ENCODE measurements at regions not wholly inside any gene's neighbourhood (a gene's known extent, or its start where the extent isn't known, plus 50 kb on each side); places are given as distances from the start of the nearest gene placed in this dataset.
"Not testable (repeated sequence)": the region's sequence is repeated elsewhere in the genome, so short reads cannot be mapped to it uniquely, and the experiment has no call there.

- TF ChIP-seq TAF1 (IDR thresholded peaks at IDR 0.05; ENCODE audit: low read depth) = no peak
- TF ChIP-seq CTCF (IDR thresholded peaks at IDR 0.05; ENCODE audit: poor library complexity, severe bottlenecking) = no peak
- TF ChIP-seq EP300 (conservative IDR thresholded peaks at IDR 0.05; ENCODE audit: poor library complexity, severe bottlenecking) = no peak
- no peak for TF ChIP-seq POLR2AphosphoS5 (IDR thresholded peaks at IDR 0.05)
- TF ChIP-seq MXI1 (conservative IDR thresholded peaks at IDR 0.05; ENCODE audit: poor library complexity, severe bottlenecking) = no peak
- TF ChIP-seq REST (IDR thresholded peaks at IDR 0.05; ENCODE audit: borderline replicate concordance) = no peak
- no peak for TF ChIP-seq EZH2 (IDR thresholded peaks at IDR 0.05; ENCODE audit: borderline replicate concordance, insufficient read depth, low read length, poor library complexity, severe bottlenecking)
- no peak for TF ChIP-seq SMC3 (conservative IDR thresholded peaks at IDR 0.05; ENCODE audit: poor library complexity)
- TF ChIP-seq RAD21 (conservative IDR thresholded peaks at IDR 0.05) = no peak
- H3K79me2 ChIP-seq (replicated peaks; ENCODE audit: insufficient read depth, low read length) = no peaks in the 10 kb centered on the region
- H3K9ac ChIP-seq (ENCODE audit: low read length) = no peak overlapping the region
- H3K36me3 ChIP-seq (ENCODE audit: insufficient read depth, low read length) = no peaks in the 10 kb centered on the region
- no peaks in the 10 kb centered on the region for H3K27me3 ChIP-seq (ENCODE audit: insufficient read depth, low read depth, low read length)
- no peak overlapping the region for H3K27ac ChIP-seq (ENCODE audit: low read length)
- no peaks in the 10 kb centered on the region for H3K9me3 ChIP-seq (ENCODE audit: low read length)
- H3K9me2 ChIP-seq (ENCODE audit: insufficient read depth, low read length) = no peaks in the 10 kb centered on the region
- H4K20me1 ChIP-seq (ENCODE audit: insufficient read depth) = no peaks in the 10 kb centered on the region
- H3F3A ChIP-seq (ENCODE audit: insufficient read depth, low read length, poor library complexity, severe bottlenecking) = no peaks in the 10 kb centered on the region
- H3K4me2 ChIP-seq (ENCODE audit: low read length) = no peak overlapping the region
- H3K4me3 ChIP-seq (ENCODE audit: low read length) = no peak overlapping the region
- no peak overlapping the region for H2AFZ ChIP-seq (ENCODE audit: low read depth, low read length)
Observed at GRCh38 chr2:58336416-58336815, 95.3 kb upstream of the FANCL start.

- H3K27me3 ChIP-seq (ENCODE audit: insufficient read depth, low read depth, low read length) = no peaks in the 10 kb centered on the region
- H3K27ac ChIP-seq (ENCODE audit: low read length) = peak overlapping the region; percentile 37
- H3K4me3 ChIP-seq (ENCODE audit: low read length) = peak overlapping the region; percentile 4
- H4K20me1 ChIP-seq (ENCODE audit: insufficient read depth) = no peaks in the 10 kb centered on the region
- H3K4me2 ChIP-seq (ENCODE audit: low read length) = peak overlapping the region; percentile 41
- no peaks in the 10 kb centered on the region for H3K36me3 ChIP-seq (ENCODE audit: insufficient read depth, low read length)
- peak; percentile 97 for TF ChIP-seq EP300 (conservative IDR thresholded peaks at IDR 0.05; ENCODE audit: poor library complexity, severe bottlenecking)
- peak; percentile 81 for TF ChIP-seq POLR2AphosphoS5 (IDR thresholded peaks at IDR 0.05)
- TF ChIP-seq REST (IDR thresholded peaks at IDR 0.05; ENCODE audit: borderline replicate concordance) = peak; percentile 59
- TF ChIP-seq SMC3 (conservative IDR thresholded peaks at IDR 0.05; ENCODE audit: poor library complexity) = no peak
- H3K79me2 ChIP-seq (replicated peaks; ENCODE audit: insufficient read depth, low read length) = no peaks in the 10 kb centered on the region
- H2AFZ ChIP-seq (ENCODE audit: low read depth, low read length) = no peak overlapping the region
- H3K9me2 ChIP-seq (ENCODE audit: insufficient read depth, low read length) = no peaks in the 10 kb centered on the region
- no peaks in the 10 kb centered on the region for H3K9me3 ChIP-seq (ENCODE audit: low read length)
- H3F3A ChIP-seq (ENCODE audit: insufficient read depth, low read length, poor library complexity, severe bottlenecking) = no peaks in the 10 kb centered on the region
- H3K9ac ChIP-seq (ENCODE audit: low read length) = no peak overlapping the region
Observed at GRCh38 chr2:58334414-58334813, 93.3 kb upstream of the FANCL start.

- H3K4me3 ChIP-seq (ENCODE audit: low read length); H3K79me2 ChIP-seq (replicated peaks; ENCODE audit: insufficient read depth, low read length); H3K27ac ChIP-seq (ENCODE audit: low read length); H3K9ac ChIP-seq (ENCODE audit: low read length); H3K36me3 ChIP-seq (ENCODE audit: insufficient read depth, low read length); H3K4me2 ChIP-seq (ENCODE audit: low read length); H3K9me2 ChIP-seq (ENCODE audit: insufficient read depth, low read length); H3K27me3 ChIP-seq (ENCODE audit: insufficient read depth, low read depth, low read length); H2AFZ ChIP-seq (ENCODE audit: low read depth, low read length); H4K20me1 ChIP-seq (ENCODE audit: insufficient read depth); H3K9me3 ChIP-seq (ENCODE audit: low read length); H3F3A ChIP-seq (ENCODE audit: insufficient read depth, low read length, poor library complexity, severe bottlenecking): not testable (repeated sequence)
Observed at GRCh38 chr2:58325296-58325895, 84.3 kb upstream of the FANCL start.
